HEK293 (cell line): ENCODE measurements at regions not wholly inside any gene's neighbourhood (a gene's known extent, or its start where the extent isn't known, plus 50 kb on each side); places are given as distances from the start of the nearest gene placed in this dataset.

Experiments used
- CTCF ChIA-PET: fragments of 350-600 bp; formaldehyde crosslinking; extraction: SDS; loops from one replicate; lab custom pipeline; 2021; ENCODE audit warnings: antibody characterized with exemption; lab: Yijun Ruan, JAX
- POLR2A ChIA-PET: fragments of 300-600 bp; formaldehyde crosslinking; extraction: SDS; loops from one replicate; lab custom pipeline; 2020; ENCODE audit warnings: antibody characterized with exemption, inconsistent platforms; lab: Yijun Ruan, JAX
- H3K27ac ChIP-seq: fragments of 200-500 bp; sonication (Bioruptor generic); 2 replicates; pipeline ENCODE4 v1.5.1; 2014; ENCODE audit warnings: low read depth, low read length, control low read depth, inconsistent platforms; ENCODE audit errors: extremely low read depth
- H3K36me3 ChIP-seq, 2 experiments: fragments of 200-500 bp in 1 of 2; sonication (Bioruptor generic) in 1 of 2; 1 replicate in 1 of 2; 2 replicates in 1 of 2; pipeline ENCODE4 v1.5.1; 2014 to 2017; ENCODE audit warnings: inconsistent platforms in 2 of 2, low read length in 2 of 2; ENCODE audit not compliant: control insufficient read depth in 2 of 2, insufficient read depth in 1 of 2
- H3K4me1 ChIP-seq: fragments of 200-500 bp; sonication (Bioruptor generic); 2 replicates; pipeline ENCODE4 v1.5.1; 2014; ENCODE audit warnings: mild to moderate bottlenecking, low read length, inconsistent platforms; ENCODE audit not compliant: control insufficient read depth, insufficient read depth
- H3K4me3 ChIP-seq: 2 replicates; pipeline ENCODE4 v1.5.1; 2011; ENCODE audit warnings: low read depth, mild to moderate bottlenecking, control low read depth, low read length, moderate library complexity
- H3K9me3 ChIP-seq: fragments of 200-500 bp; sonication (Bioruptor generic); 2 replicates; pipeline ENCODE4 v1.5.1; 2014; ENCODE audit warnings: low read depth, low read length, inconsistent platforms; ENCODE audit not compliant: control insufficient read depth, insufficient read depth
- EGR2 ChIP-seq: fragments of 450-650 bp; formaldehyde crosslinking; IDR thresholded peaks from 2 replicates; pipeline ENCODE4 v1.5.1; 2016; ENCODE audit warnings: low read depth, missing biosample characterization, missing genetic modification characterization
- HIC1 ChIP-seq: fragments of 450-650 bp; formaldehyde crosslinking; IDR thresholded peaks from 2 replicates; pipeline ENCODE4 v1.5.1; 2016; ENCODE audit warnings: missing biosample characterization, missing genetic modification characterization
- YY2 ChIP-seq: fragments of 450-650 bp; formaldehyde crosslinking; IDR thresholded peaks from 2 replicates; pipeline ENCODE4 v1.5.1; 2016; ENCODE audit warnings: missing biosample characterization, missing genetic modification characterization
- ZBTB49 ChIP-seq: fragments of 450-650 bp; formaldehyde crosslinking; IDR thresholded peaks from 2 replicates; pipeline ENCODE4 v1.5.1; 2016; ENCODE audit warnings: missing biosample characterization, missing genetic modification characterization, low read depth
- ZNF114 ChIP-seq: fragments of 450-650 bp; formaldehyde crosslinking; IDR thresholded peaks from 2 replicates; pipeline ENCODE4 v1.5.0; 2017; ENCODE audit warnings: missing biosample characterization, missing genetic modification characterization
- ZNF18 ChIP-seq: fragments of 450-650 bp; formaldehyde crosslinking; IDR thresholded peaks from 2 replicates; pipeline ENCODE4 v1.5.1; 2016; ENCODE audit warnings: missing biosample characterization, missing genetic modification characterization
- ZNF239 ChIP-seq: fragments of 450-650 bp; formaldehyde crosslinking; IDR thresholded peaks from 2 replicates; pipeline ENCODE4 v1.5.1; 2016; ENCODE audit warnings: missing biosample characterization, missing genetic modification characterization
- ZNF280C ChIP-seq: fragments of 450-650 bp; formaldehyde crosslinking; IDR thresholded peaks from 2 replicates; pipeline ENCODE4 v1.5.1; 2016; ENCODE audit warnings: missing biosample characterization, missing genetic modification characterization
- ZNF394 ChIP-seq: fragments of 450-650 bp; formaldehyde crosslinking; IDR thresholded peaks from 2 replicates; pipeline ENCODE4 v1.5.1; 2016; ENCODE audit warnings: missing biosample characterization, missing genetic modification characterization, mild to moderate bottlenecking, moderate library complexity, borderline replicate concordance
- ZNF645 ChIP-seq: fragments of 450-650 bp; formaldehyde crosslinking; IDR thresholded peaks from 2 replicates; pipeline ENCODE4; 2016; ENCODE audit warnings: missing biosample characterization, missing genetic modification characterization
- ZNF768 ChIP-seq: fragments of 450-650 bp; formaldehyde crosslinking; IDR thresholded peaks from 2 replicates; pipeline ENCODE4 v1.5.1; 2018; ENCODE audit warnings: missing biosample characterization, mild to moderate bottlenecking, missing genetic modification characterization
- ZNF785 ChIP-seq: fragments of 450-650 bp; formaldehyde crosslinking; IDR thresholded peaks from 2 replicates; pipeline ENCODE4 v1.5.1; 2016; ENCODE audit warnings: missing biosample characterization, missing genetic modification characterization
- ZNF837 ChIP-seq: fragments of 450-650 bp; formaldehyde crosslinking; IDR thresholded peaks from 2 replicates; pipeline ENCODE4 v1.5.1; 2016; ENCODE audit warnings: missing biosample characterization, missing genetic modification characterization
- ZSCAN16 ChIP-seq: fragments of 450-650 bp; formaldehyde crosslinking; IDR thresholded peaks from 2 replicates; pipeline ENCODE4 v1.5.1; 2016; ENCODE audit warnings: missing biosample characterization, missing genetic modification characterization

DNA sequence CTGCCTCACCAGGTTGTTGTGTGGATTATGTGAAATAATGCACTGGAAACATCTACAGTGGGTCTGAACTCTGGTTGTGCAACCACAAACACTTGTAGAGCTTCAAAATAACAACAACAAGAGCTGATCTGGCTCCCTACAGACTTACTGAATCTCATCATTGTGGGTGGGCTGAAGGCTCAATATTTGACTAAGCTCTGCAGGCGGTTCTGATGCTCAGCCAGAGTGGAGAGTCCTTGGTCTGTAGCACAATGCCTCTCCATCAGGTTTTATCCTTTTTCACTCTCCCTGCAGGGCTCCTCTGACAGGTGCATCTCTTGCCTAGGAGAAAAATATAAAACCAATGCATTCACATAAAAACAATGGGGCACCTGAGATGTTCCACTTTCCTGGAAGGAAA, 456.3 kb upstream of the ONECUT1 start:
- H3K27ac ChIP-seq = no peak overlapping the region
- no peaks in the 10 kb centered on the region for H3K4me1 ChIP-seq
- no peaks in the 10 kb centered on the region for H3K9me3 ChIP-seq
- POLR2A ChIA-PET = no interaction called here
- CTCF ChIA-PET = no interaction called here
- no peak overlapping the region for H3K4me3 ChIP-seq
- H3K36me3 ChIP-seq = no peaks in the 10 kb centered on the region
- TF ChIP-seq ZNF645 (tag by site-specific recombination) (no peak), ZNF768 (tag by site-specific recombination) (no peak), ZNF394 (tag by site-specific recombination) (no peak), YY2 (tag by site-specific recombination) (no peak), ZNF785 (tag by site-specific recombination) (no peak), ZSCAN16 (no peak)
- TF ChIP-seq, all 188 proteins: peak for 0

GRCh38 chr15:53233801-53234200, 443.7 kb upstream of the ONECUT1 start:
- Histone ChIP-seq H3K27ac (no peak overlapping the region), H3K4me3 (no peak overlapping the region), H3K4me1 (no peaks in the 10 kb centered on the region), H3K36me3 (no peaks in the 10 kb centered on the region), H3K9me3 (no peaks in the 10 kb centered on the region)
- ChIA-PET POLR2A (no interaction called here), CTCF (interaction anchor here (0.6 kb wide), 1 partner anchor 36 kb away, joined by 4 read pairs; no protein-coding TSS in a partner anchor)
- TF ChIP-seq ZNF18 (tag by site-specific recombination) (no peak), ZNF280C (tag by site-specific recombination) (no peak), EGR2 (tag by site-specific recombination) (no peak), ZBTB49 (tag by site-specific recombination) (no peak), ZNF837 (no peak), ZNF239 (tag by site-specific recombination) (no peak), HIC1 (no peak), ZNF114 (no peak)
